ENCODE measurements at regions not wholly inside any gene's neighbourhood (a gene's known extent, or its start where the extent isn't known, plus 50 kb on each side); places are given as distances from the start of the nearest gene placed in this dataset.

- in situ Hi-C loops (cut with MboI; ENCODE audit: low sequenced_read_pairs), result loop anchor here (25.0 kb wide), 2 partner anchors 228 to 328 kb away; partner anchors contain the start of gene DYNLT3
These were observed 62.1 kb upstream of the LANCL3 start for GRCh38 chrX:37509349-37509748.

GRCh38 chrX:37516512-37516911, 54.9 kb upstream of the LANCL3 start:
- in situ Hi-C loops (cut with MboI; ENCODE audit: low sequenced_read_pairs), result loop anchor here (25.0 kb wide), 2 partner anchors 221 to 321 kb away; partner anchors contain the start of gene DYNLT3

- in situ Hi-C loops (cut with MboI; ENCODE audit: low sequenced_read_pairs), result loop anchor here (25.0 kb wide), 2 partner anchors 218 to 318 kb away; partner anchors contain the start of gene DYNLT3
These were observed 52.2 kb upstream of the LANCL3 start for GRCh38 chrX:37519261-37519660.

DNA sequence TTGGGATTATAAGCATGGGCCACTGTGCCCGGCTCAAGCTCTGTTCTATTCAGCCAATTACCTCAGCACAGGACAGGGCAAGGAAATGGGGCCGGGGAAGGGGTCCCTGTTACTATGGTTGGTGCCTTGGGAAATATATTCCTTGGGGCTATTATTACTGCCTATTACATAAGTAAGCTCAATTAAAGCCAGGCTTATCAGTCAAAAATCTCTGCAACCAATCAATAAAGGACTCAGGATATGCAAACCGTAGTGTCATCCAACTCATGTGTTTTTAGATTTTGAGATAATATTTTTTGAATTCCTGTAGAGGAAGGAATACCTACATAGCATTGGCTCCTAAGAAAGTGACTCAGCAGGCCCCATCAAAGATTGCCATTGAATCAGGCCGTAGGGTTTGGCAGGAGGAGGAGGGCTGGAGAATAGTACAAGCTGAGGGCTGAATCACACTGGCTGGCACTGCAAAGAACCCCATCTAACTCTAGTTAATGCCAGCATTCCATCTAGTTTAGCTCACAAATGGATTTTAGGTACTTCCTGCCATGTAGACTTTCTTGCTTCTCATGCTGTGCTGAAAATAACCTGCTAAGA, 50.5 kb upstream of the LANCL3 start:
- in situ Hi-C loops (cut with MboI; ENCODE audit: low sequenced_read_pairs), result loop anchor here (25.0 kb wide), 2 partner anchors 216 to 316 kb away; partner anchors contain the start of gene DYNLT3
